ENCODE measurements at regions not wholly inside any gene's neighbourhood (a gene's known extent, or its start where the extent isn't known, plus 50 kb on each side); places are given as distances from the start of the nearest gene placed in this dataset.

DNA sequence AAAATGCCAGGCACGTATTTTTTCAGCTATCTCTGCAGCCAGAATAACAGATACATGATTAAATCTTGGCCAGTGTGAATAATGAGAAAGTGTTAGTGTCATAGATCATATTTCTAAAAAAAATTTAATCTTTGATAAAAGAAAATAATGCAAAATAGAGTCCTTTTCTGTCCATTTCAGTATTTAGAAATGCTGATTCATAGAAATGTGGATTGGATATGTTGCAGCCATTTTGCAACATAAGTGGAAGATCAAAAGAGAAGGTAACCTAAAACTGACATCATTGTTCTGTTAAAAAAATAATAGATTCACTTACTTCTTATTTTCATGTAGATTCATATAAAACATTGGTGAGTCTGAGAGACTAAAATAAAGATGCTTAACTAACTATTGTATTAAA is 1010.3 kb downstream of the LRFN5 start:
- no peak for DNase-seq (ENCODE audit: low spot score)

GRCh38 chr14:42606839-42607238 is 1000.2 kb downstream of the LRFN5 start:
- no peak for DNase-seq (ENCODE audit: low spot score)

- DNase-seq (ENCODE audit: low spot score): no peak
Measured at GRCh38 chr14:42602336-42602845, 995.7 kb downstream of the LRFN5 start.

DNA sequence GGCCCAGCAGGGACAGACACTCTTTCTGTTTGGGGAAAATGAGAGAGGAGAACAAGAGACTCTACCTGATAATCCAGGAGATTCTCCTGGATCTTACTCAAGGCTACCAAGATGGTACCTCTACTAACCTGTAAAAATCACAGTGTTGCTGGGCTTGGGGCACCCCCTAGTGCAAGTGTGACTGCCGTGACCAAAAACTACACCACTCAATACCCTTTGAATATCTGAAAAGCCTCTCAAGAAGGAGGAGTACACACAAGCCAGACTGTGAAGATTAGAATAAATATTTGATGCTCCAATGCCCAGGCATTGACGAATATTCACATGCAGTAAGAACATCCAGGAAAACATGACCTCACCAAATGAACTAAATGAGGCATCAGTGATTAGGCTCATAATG is 965.4 kb downstream of the LRFN5 start:
- DNase-seq (ENCODE audit: low spot score): no peak

- no peak for DNase-seq (ENCODE audit: low spot score)
Measured at GRCh38 chr14:42569227-42569626, 962.6 kb downstream of the LRFN5 start.

- DNase-seq (ENCODE audit: low spot score): no peak
Measured at GRCh38 chr14:42565556-42565955, 958.9 kb downstream of the LRFN5 start.

DNA sequence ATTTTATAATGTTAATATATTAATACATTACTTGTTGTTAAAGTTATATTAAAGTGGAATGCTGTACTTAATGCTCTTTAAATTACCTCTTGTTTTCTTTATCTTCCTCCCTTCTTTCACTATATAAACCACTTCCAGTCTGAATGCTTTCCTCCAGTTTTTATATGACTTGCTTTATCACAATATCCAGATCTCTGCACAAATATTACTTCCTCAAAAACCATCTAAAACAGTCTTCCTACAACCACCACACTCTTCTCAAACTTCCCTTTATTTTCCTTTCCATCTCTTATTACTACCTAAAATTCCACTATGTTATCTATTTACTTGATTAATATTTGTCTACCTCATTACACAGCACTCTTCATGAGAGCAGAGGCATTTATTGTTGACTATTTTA is 956.6 kb downstream of the LRFN5 start:
- no peak for DNase-seq (ENCODE audit: low spot score)

- no peak for DNase-seq (ENCODE audit: low spot score)
Measured at GRCh38 chr14:42556551-42556950, 949.9 kb downstream of the LRFN5 start.

DNA sequence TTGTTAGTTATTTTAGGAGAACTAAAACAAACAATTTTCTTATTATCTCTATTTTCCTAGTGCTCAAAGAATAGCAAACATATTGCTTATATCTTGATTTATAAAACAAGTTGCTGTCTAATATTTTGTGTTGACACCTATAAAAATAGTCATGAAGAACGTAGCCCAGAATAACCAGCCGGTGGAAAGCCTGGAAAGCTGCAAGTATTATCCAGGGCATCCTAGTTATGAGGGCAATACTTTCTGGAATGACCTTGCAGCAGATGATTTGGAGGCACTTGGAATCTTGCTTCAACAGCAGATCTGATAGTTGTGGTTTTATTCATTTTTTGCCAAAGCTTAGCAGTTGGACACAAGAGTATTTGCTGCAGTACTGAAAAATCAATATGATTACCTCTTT is 948.7 kb downstream of the LRFN5 start:
- DNase-seq (ENCODE audit: low spot score): no peak

GRCh38 chr14:42554091-42554490 is 947.4 kb downstream of the LRFN5 start:
- no peak for DNase-seq (ENCODE audit: low spot score)

- DNase-seq (ENCODE audit: low spot score): no peak
Measured at GRCh38 chr14:42550310-42550709, 943.6 kb downstream of the LRFN5 start.

DNA sequence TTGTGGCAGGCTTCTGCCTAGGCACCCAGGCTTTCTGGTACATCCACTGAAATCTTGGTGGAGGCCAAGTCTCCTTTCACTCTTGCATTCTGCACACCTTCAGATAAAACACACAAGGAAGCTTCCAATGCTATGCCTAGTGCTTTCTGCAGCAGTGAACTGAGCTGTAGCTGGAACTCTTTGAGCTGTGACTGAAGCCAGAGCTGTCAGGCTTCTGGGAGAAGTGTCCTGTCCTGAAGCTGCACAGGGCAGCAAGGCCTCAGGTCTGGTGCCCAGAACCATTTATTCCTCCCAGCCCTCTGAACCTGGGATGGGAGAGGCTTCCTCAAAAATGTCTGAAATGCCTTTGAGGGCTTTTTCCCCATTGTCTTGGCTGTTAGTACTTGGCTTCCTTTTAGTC is 941.7 kb downstream of the LRFN5 start:
- DNase-seq (ENCODE audit: low spot score): no peak

DNA sequence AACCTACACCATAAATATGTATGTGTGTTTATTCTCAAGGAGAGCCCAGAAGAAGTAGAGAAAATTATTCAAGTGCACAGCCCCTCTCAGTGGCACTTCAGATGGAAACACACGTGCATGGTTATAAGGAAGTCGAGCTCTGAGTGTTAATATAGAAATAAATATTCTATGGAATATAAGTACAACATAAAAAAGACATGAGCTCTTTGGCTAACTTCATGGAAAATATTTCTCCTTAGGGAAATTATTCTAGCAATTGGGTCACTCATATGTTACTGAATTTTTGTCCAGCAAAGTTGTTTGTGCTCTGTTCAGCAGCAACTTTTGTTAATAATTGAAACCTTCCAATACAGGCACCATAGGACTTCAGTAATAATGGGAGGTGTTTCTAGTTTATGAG is 939.0 kb downstream of the LRFN5 start:
- no peak for DNase-seq (ENCODE audit: low spot score)

DNA sequence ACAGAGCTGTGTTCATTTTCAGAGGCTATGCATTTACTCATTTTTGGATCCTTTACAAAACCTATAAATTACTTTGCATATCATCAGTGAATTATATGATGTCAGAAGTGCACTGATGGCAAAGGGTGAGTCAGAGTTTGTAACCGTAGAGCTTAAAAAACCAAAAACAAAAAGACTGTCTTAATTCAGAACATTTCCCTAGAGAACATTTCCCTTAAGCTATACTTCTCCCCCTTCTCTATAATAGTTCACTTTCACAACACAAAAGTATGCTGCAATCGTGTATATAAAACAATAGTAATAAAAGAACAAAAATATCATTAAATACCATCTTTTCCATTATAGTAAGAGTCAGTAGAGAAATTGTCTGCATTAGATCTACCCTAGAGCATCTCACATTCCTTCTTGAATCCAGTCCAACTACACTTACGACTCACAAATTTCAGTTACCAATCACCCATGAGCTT is 934.9 kb downstream of the LRFN5 start:
- no peak for DNase-seq (ENCODE audit: low spot score)

GRCh38 chr14:42535397-42535796 is 928.7 kb downstream of the LRFN5 start:
- DNase-seq (ENCODE audit: low spot score): no peak

DNA sequence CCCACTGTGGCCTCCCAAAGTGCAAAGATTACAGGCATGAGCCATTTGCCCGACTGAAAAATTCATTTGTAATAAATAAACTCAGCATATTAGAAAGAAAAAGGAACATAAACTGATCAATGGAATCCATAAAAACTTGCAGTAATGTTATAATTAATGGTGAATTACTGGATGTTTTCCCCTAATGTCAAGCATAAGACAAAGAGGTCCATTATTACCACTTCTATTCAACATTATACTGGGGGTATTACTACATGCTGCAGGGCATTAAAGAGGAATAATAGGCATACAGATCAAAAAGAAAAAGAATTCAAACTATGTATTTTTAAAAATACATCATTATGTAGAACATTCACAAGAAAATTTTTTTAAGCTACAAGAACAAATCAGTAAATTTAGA is 926.8 kb downstream of the LRFN5 start:
- no peak for DNase-seq (ENCODE audit: low spot score)

- no peak for DNase-seq (ENCODE audit: low spot score)
Measured at GRCh38 chr14:42532194-42532593, 925.5 kb downstream of the LRFN5 start.

- no peak for DNase-seq (ENCODE audit: low spot score)
Measured at GRCh38 chr14:42527141-42527540, 920.5 kb downstream of the LRFN5 start.

DNA sequence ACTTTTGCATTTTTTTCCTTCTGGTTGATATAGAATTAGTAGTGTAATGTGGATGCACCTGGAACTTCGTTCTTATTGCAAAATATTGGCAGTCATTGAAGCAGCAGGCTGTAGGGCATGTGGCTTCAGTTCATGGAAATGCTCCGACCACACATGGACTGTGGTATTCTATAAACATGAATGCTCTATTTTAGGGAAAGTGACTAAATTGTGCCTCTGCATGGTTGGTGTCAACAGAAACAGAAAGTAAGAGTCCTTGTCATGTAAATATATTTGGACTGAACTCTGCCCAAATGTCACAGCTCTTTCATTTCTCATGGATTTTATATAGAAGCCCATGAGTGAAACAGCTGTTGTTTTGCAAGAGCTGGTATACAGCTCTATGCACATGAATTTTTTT is 917.0 kb downstream of the LRFN5 start:
- no peak for DNase-seq (ENCODE audit: low spot score)

GRCh38 chr14:42517806-42518500 is 911.3 kb downstream of the LRFN5 start:
- no peak for DNase-seq (ENCODE audit: low spot score)

- DNase-seq (ENCODE audit: low spot score): no peak
Measured at GRCh38 chr14:42513837-42514236, 907.2 kb downstream of the LRFN5 start.

GRCh38 chr14:42510071-42510470 is 903.4 kb downstream of the LRFN5 start:
- no peak for DNase-seq (ENCODE audit: low spot score)

DNA sequence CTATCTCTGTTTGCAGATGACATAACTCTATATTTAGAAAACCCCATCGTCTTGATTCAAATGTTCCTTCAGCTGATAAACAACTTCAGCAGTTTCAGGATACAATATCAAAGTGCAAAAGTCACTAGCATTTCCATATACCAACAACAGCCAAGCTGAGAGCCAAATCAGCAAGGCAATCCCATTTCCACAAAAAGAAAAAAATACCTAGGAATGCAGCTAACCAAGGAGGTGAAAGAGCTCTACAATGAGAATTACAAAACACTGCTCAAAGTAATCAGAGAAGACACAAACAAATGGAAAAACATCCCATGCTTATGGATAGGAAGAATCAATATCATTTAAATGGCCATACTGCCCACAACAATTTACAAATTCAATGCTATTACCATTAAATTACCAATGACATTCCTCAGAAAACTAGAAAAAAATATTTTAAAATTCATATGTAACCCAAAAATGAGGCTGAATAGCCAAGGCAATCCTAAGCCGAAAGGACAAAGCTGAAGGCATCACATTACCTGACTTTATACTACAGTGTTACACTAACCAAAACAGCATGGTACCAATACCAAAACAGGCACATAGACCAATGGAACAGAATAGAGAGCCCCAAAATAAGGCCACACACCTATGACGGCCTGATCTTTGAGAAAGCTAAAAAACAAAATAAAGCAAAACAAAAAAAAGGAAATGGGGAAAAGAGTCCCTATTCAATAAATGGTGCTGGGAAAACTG is 901.7 kb downstream of the LRFN5 start:
- DNase-seq (ENCODE audit: low spot score): no peak

GRCh38 chr14:42504433-42504832 is 897.8 kb downstream of the LRFN5 start:
- DNase-seq (ENCODE audit: low spot score): no peak

Measured in kidney tubule cell (primary cell).